ENCODE measurements at regions not wholly inside any gene's neighbourhood (a gene's known extent, or its start where the extent isn't known, plus 50 kb on each side); places are given as distances from the start of the nearest gene placed in this dataset.

GRCh38 chr4:122034619-122035018, 82.8 kb upstream of the TRPC3 start:
- TF ChIP-seq CTCF (IDR thresholded peaks at IDR 0.05; ENCODE audit: low read depth, low read length) (no peak), EZH2phosphoT487 (IDR thresholded peaks at IDR 0.05; ENCODE audit: low read depth) (no peak)
